ENCODE measurements at regions not wholly inside any gene's neighbourhood (a gene's known extent, or its start where the extent isn't known, plus 50 kb on each side); places are given as distances from the start of the nearest gene placed in this dataset.

GRCh38 chr9:7333719-7334118, 465.9 kb downstream of the DMAC1 start:
- H3K27me3 ChIP-seq (ENCODE audit: control insufficient read depth, insufficient read depth, low read length, poor library complexity, severe bottlenecking) = no peaks in the 10 kb centered on the region
- Mint-ChIP-seq H3K9me3 (peaks cover under 1% of the 10 kb centered on the region), H3K4me1 (peaks cover 7% of the 10 kb centered on the region), H3K27me3 (ENCODE audit: insufficient read depth) (no peaks in the 10 kb centered on the region), H3K4me3 (no peak overlapping the region), H3K36me3 (ENCODE audit: low read depth) (no peaks in the 10 kb centered on the region), H3K27ac (no peak overlapping the region)
- no peaks in the 10 kb centered on the region for H3K9me3 ChIP-seq (ENCODE audit: control insufficient read depth, low read length)
- DNase-seq = no peak
- no peak overlapping the region for H3K27ac ChIP-seq (ENCODE audit: low read depth, low read length)
- no peak overlapping the region for H3K9ac ChIP-seq (ENCODE audit: extremely low read depth, low read length, poor library complexity, severe bottlenecking)
- peaks cover 7% of the 10 kb centered on the region for H3K4me1 ChIP-seq (ENCODE audit: control insufficient read depth, insufficient read depth, low read length)
- H3K36me3 ChIP-seq (ENCODE audit: control insufficient read depth, insufficient read depth, low read length) = no peaks in the 10 kb centered on the region
- WGBS, 2 experiments (ENCODE audit: insufficient coverage in 1 of 2, insufficient read length in 1 of 2) = no CpG with 5 or more reads among the region's 1 CpG
- no peak overlapping the region for H3K4me3 ChIP-seq (ENCODE audit: low read length)
- TF ChIP-seq CTCF (conservative IDR thresholded peaks at IDR 0.05) = no peak

DNA sequence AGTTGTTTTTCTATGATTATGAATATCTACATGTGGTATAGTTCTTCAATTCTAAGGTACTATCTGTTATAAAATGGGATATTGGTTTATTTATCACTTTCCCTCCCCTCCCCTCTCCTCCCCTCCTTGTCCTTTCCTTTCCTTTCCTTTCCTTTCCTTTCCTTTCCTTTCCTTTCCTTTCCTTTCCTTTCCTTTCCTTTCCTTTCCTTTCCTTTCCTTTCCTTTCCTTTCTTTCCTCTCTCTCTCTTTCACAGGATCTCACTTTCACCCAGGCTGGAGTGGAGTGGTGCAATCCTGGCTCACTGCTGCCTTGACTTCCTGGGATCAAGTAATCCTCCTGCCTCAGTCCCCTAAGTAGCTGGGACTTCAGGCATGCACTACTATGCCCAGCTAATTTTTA, 466.8 kb downstream of the DMAC1 start:
- Mint-ChIP-seq H3K4me1 (peaks cover 3% of the 10 kb centered on the region), H3K9me3 (peaks cover 6% of the 10 kb centered on the region), H3K4me3 (no peak overlapping the region), H3K27ac (no peak overlapping the region), H3K36me3 (ENCODE audit: low read depth) (no peaks in the 10 kb centered on the region), H3K27me3 (ENCODE audit: insufficient read depth) (no peaks in the 10 kb centered on the region)
- Histone ChIP-seq H3K36me3 (ENCODE audit: control insufficient read depth, insufficient read depth, low read length) (no peaks in the 10 kb centered on the region), H3K4me3 (ENCODE audit: low read length) (no peak overlapping the region), H3K9me3 (ENCODE audit: control insufficient read depth, low read length) (no peaks in the 10 kb centered on the region), H3K4me1 (ENCODE audit: control insufficient read depth, insufficient read depth, low read length) (peaks cover 7% of the 10 kb centered on the region), H3K27me3 (ENCODE audit: control insufficient read depth, insufficient read depth, low read length, poor library complexity, severe bottlenecking) (no peaks in the 10 kb centered on the region), H3K9ac (ENCODE audit: extremely low read depth, low read length, poor library complexity, severe bottlenecking) (no peak overlapping the region), H3K27ac (ENCODE audit: low read depth, low read length) (no peak overlapping the region)
- TF ChIP-seq CTCF (conservative IDR thresholded peaks at IDR 0.05) = no peak
- no peak for DNase-seq

DNA sequence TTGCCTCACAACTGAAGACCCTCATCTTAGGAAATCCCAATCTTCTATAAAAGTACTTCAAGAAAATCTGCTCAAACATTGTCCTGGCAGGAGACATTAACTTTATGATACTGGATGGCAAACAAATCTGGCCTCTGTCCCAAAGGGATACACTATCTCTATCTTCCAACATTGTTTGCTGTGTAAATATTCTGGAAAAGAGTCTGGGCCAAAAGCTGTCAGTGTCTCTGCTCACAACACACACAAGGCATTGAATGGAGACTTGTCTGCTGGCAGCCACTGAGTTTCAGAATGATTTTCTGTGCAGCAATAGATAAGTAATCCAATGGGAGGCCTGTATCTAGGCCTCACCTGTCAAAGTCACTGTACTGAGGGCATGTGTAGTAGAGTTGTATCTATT, 471.1 kb downstream of the DMAC1 start:
- Mint-ChIP-seq H3K4me3 (no peak overlapping the region), H3K4me1 (no peaks in the 10 kb centered on the region), H3K27me3 (ENCODE audit: insufficient read depth) (peaks cover 2% of the 10 kb centered on the region), H3K9me3 (peaks cover 6% of the 10 kb centered on the region), H3K27ac (no peak overlapping the region), H3K36me3 (ENCODE audit: low read depth) (no peaks in the 10 kb centered on the region)
- H3K4me3 ChIP-seq (ENCODE audit: low read length) = no peak overlapping the region
- H3K27me3 ChIP-seq (ENCODE audit: control insufficient read depth, insufficient read depth, low read length, poor library complexity, severe bottlenecking) = peaks cover 6% of the 10 kb centered on the region
- no peaks in the 10 kb centered on the region for H3K36me3 ChIP-seq (ENCODE audit: control insufficient read depth, insufficient read depth, low read length)
- H3K27ac ChIP-seq (ENCODE audit: low read depth, low read length) = no peak overlapping the region
- no peaks in the 10 kb centered on the region for H3K9me3 ChIP-seq (ENCODE audit: control insufficient read depth, low read length)
- H3K4me1 ChIP-seq (ENCODE audit: control insufficient read depth, insufficient read depth, low read length) = no peaks in the 10 kb centered on the region
- H3K9ac ChIP-seq (ENCODE audit: extremely low read depth, low read length, poor library complexity, severe bottlenecking) = no peak overlapping the region
- no peak for TF ChIP-seq CTCF (conservative IDR thresholded peaks at IDR 0.05)
- DNase-seq = no peak
